Bronchial epithelial cell (primary cell): ENCODE measurements at regions not wholly inside any gene's neighbourhood (a gene's known extent, or its start where the extent isn't known, plus 50 kb on each side); places are given as distances from the start of the nearest gene placed in this dataset.
A peak's percentile ranks its signal among the peaks of the same experiment; 100 is the strongest.
"Not testable (repeated sequence)": the region's sequence is repeated elsewhere in the genome, so short reads cannot be mapped to it uniquely, and the experiment has no call there.

Experiments
- DNase-seq: peaks from one replicate; pipeline ENCODE4 v3.0.0-alpha.2; 2010; ENCODE audit warnings: low read depth
- FAIRE-seq: peaks from 2 replicates; lab custom pipeline; 2011; peaks lifted over from hg19 to GRCh38; lab: Jason Lieb, UNC
- H3K27me3 ChIP-seq: 2 replicates; pipeline ENCODE4 v1.5.1; 2011; ENCODE audit warnings: low read length; ENCODE audit not compliant: control insufficient read depth, insufficient read depth
- H3K36me3 ChIP-seq: 2 replicates; pipeline ENCODE4 v1.5.1; 2011; ENCODE audit warnings: low read length; ENCODE audit not compliant: control insufficient read depth, insufficient read depth
- H3K4me3 ChIP-seq: 2 replicates; pipeline ENCODE4 v1.5.1; 2011; ENCODE audit warnings: mild to moderate bottlenecking, low read depth, low read length, control low read depth
- CTCF ChIP-seq: IDR thresholded peaks from 2 replicates; pipeline ENCODE4 v1.5.1; 2011; ENCODE audit warnings: mild to moderate bottlenecking, moderate library complexity, low read length, control low read depth, inconsistent platforms; ENCODE audit not compliant: insufficient read depth, severe bottlenecking

GRCh38 chr5:42306287-42306686 lies 117.0 kb upstream of the GHR start:
- Histone ChIP-seq H3K36me3 (no peaks in the 10 kb centered on the region), H3K4me3 (no peak overlapping the region), H3K27me3 (no peaks in the 10 kb centered on the region)
- DNase-seq = no peak
- no peak for FAIRE-seq
- TF ChIP-seq CTCF = no peak

- no peaks in the 10 kb centered on the region for H3K36me3 ChIP-seq
- H3K4me3 ChIP-seq = no peak overlapping the region
- DNase-seq (no peak), FAIRE-seq (no peak)
- TF ChIP-seq CTCF = no peak
- H3K27me3 ChIP-seq = no peaks in the 10 kb centered on the region
These were observed 113.4 kb upstream of the GHR start for GRCh38 chr5:42309865-42310264.

GRCh38 chr5:42315214-42315613 lies 108.0 kb upstream of the GHR start:
- DNase-seq (no peak), FAIRE-seq (no peak)
- Histone ChIP-seq H3K36me3 (no peaks in the 10 kb centered on the region), H3K27me3 (no peaks in the 10 kb centered on the region), H3K4me3 (no peak overlapping the region)
- no peak for TF ChIP-seq CTCF

GRCh38 chr5:42317575-42317974 lies 105.7 kb upstream of the GHR start:
- DNase-seq = no peak
- Histone ChIP-seq H3K4me3 (no peak overlapping the region), H3K27me3 (no peaks in the 10 kb centered on the region), H3K36me3 (no peaks in the 10 kb centered on the region)
- no peak for TF ChIP-seq CTCF
- peak; percentile 32 for FAIRE-seq

- FAIRE-seq, H3K36me3 ChIP-seq, H3K27me3 ChIP-seq, H3K4me3 ChIP-seq: not testable (repeated sequence)
- DNase-seq = peak; percentile 20
These were observed 103.7 kb upstream of the GHR start for GRCh38 chr5:42319546-42319945.

- TF ChIP-seq CTCF = no peak
- DNase-seq (no peak), FAIRE-seq (no peak)
- H3K4me3 ChIP-seq = no peak overlapping the region
- no peaks in the 10 kb centered on the region for H3K27me3 ChIP-seq
- no peaks in the 10 kb centered on the region for H3K36me3 ChIP-seq
These were observed 101.5 kb upstream of the GHR start for GRCh38 chr5:42321785-42322184.
